ENCODE measurements at regions not wholly inside any gene's neighbourhood (a gene's known extent, or its start where the extent isn't known, plus 50 kb on each side); places are given as distances from the start of the nearest gene placed in this dataset.
A peak's percentile ranks its signal among the peaks of the same experiment; 100 is the strongest.

- TF ChIP-seq, protein P1, sequence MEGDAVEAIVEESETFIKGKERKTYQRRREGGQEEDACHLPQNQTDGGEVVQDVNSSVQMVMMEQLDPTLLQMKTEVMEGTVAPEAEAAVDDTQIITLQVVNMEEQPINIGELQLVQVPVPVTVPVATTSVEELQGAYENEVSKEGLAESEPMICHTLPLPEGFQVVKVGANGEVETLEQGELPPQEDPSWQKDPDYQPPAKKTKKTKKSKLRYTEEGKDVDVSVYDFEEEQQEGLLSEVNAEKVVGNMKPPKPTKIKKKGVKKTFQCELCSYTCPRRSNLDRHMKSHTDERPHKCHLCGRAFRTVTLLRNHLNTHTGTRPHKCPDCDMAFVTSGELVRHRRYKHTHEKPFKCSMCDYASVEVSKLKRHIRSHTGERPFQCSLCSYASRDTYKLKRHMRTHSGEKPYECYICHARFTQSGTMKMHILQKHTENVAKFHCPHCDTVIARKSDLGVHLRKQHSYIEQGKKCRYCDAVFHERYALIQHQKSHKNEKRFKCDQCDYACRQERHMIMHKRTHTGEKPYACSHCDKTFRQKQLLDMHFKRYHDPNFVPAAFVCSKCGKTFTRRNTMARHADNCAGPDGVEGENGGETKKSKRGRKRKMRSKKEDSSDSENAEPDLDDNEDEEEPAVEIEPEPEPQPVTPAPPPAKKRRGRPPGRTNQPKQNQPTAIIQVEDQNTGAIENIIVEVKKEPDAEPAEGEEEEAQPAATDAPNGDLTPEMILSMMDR (IDR thresholded peaks at IDR 0.05) = no peak
- TF ChIP-seq POLR2A (IDR thresholded peaks at IDR 0.05) = no peak
- Histone ChIP-seq H3K4me3 (no peak overlapping the region), H3K27ac (no peak overlapping the region), H3K4me1 (no peaks in the 10 kb centered on the region), H3K36me3 (no peaks in the 10 kb centered on the region), H3K27me3 (no peaks in the 10 kb centered on the region), H3K9me3 (no peaks in the 10 kb centered on the region)
- intact Hi-C loops (cut with DNase I) = no loop called here
- no peak for ATAC-seq
- WGBS (ENCODE audit: insufficient coverage, low coverage, low lambda C conversion rate, missing lambda C conversion rate) = 63% methylated on average over 2 of the region's 2 CpGs
- no peak for DNase-seq
Observed at GRCh38 chr1:56267611-56268010, 311.8 kb downstream of the PLPP3 start.

DNA sequence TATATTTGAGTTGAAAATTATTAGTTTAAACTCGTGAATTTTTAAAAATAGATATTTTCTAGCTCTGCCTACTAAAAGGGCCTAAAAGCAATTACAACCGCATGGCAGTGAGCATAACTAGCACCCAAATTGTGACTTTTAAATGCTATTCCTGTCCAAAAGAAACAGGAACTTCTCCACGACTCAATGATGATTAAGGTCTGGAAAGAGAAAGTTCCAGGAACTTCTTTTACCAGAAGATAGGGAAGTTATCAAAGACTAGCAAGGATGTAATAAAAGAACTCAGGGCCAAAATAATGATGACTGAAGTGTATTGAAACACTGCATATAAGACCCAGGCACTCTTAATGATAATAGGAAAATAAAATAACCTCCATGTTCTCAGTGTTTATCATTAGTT lies 313.0 kb downstream of the PLPP3 start:
- DNase-seq (no peak), ATAC-seq (peak in 1 of 4 donors; percentile 37)
- 55% methylated on average over 3 of the region's 3 CpGs for WGBS (ENCODE audit: insufficient coverage, low coverage, low lambda C conversion rate, missing lambda C conversion rate)
- Histone ChIP-seq H3K9me3 (no peaks in the 10 kb centered on the region), H3K36me3 (no peaks in the 10 kb centered on the region), H3K27ac (no peak overlapping the region), H3K4me1 (no peaks in the 10 kb centered on the region), H3K4me3 (no peak overlapping the region), H3K27me3 (no peaks in the 10 kb centered on the region)
- TF ChIP-seq POLR2A (IDR thresholded peaks at IDR 0.05) = no peak
- TF ChIP-seq, protein P1 (IDR thresholded peaks at IDR 0.05) = no peak
- intact Hi-C loops (cut with DNase I) = no loop called here

DNA sequence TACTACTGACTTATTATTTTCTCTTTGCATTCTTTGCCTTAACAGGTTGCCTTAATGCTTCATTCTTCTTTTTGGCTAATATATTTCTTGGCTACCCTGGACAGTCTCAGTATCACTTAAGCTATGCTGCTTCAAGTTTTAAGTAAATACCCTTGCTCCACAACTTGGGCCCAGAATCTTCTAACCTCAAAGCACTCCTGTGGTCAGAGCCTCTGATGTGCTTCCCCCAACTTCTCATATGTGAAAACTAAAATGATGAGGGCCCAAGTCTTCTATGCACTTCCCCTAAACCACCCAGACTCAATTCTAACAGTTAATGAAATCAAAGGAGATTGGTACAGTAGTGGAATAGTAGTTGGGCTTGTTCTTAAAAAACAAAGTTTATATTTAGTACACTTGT lies 314.1 kb downstream of the PLPP3 start:
- ATAC-seq = no peak
- no peak for TF ChIP-seq POLR2A (IDR thresholded peaks at IDR 0.05)
- TF ChIP-seq, protein P1 (IDR thresholded peaks at IDR 0.05) = no peak
- no peak overlapping the region for H3K4me3 ChIP-seq
- H3K27ac ChIP-seq = no peak overlapping the region
- H3K27me3 ChIP-seq = no peaks in the 10 kb centered on the region
- H3K9me3 ChIP-seq = no peaks in the 10 kb centered on the region
- no peaks in the 10 kb centered on the region for H3K36me3 ChIP-seq
- intact Hi-C loops (cut with DNase I) = no loop called here
- no peak for DNase-seq
- H3K4me1 ChIP-seq = no peaks in the 10 kb centered on the region

GRCh38 chr1:56263908-56264307 lies 315.5 kb downstream of the PLPP3 start:
- intact Hi-C loops (cut with DNase I) = no loop called here

More at GRCh38 chr1:56263908-56264307, 315.5 kb downstream of the PLPP3 start:
- TF ChIP-seq POLR2A (IDR thresholded peaks at IDR 0.05) = no peak
- TF ChIP-seq, protein P1 (IDR thresholded peaks at IDR 0.05) = no peak
- Histone ChIP-seq H3K27me3 (no peaks in the 10 kb centered on the region), H3K27ac (no peak overlapping the region), H3K4me1 (no peaks in the 10 kb centered on the region), H3K36me3 (no peaks in the 10 kb centered on the region), H3K4me3 (no peak overlapping the region), H3K9me3 (no peaks in the 10 kb centered on the region)
- ATAC-seq = no peak
- WGBS (ENCODE audit: insufficient coverage, low coverage, low lambda C conversion rate, missing lambda C conversion rate) = 82% methylated on average over 3 of the region's 3 CpGs
- DNase-seq = no peak
